Dendritic cell treated with granulocyte-macrophage colony-stimulating factor and Interleukin-4, amounts not matched to agents 40 ng/mL and 50 ng/mL, for 4 days (primary cell): ENCODE measurements at regions not wholly inside any gene's neighbourhood (a gene's known extent, or its start where the extent isn't known, plus 50 kb on each side); places are given as distances from the start of the nearest gene placed in this dataset.

ENCODE experiments used
- H3K27ac Mint-ChIP-seq: one replicate; pipeline ENCODE4 v1.8.0; 2022; ENCODE audit warnings: mild to moderate bottlenecking, mixed read lengths
- H3K27me3 Mint-ChIP-seq: one replicate; pipeline ENCODE4 v1.8.0; 2022; ENCODE audit warnings: mild to moderate bottlenecking, mixed read lengths
- H3K36me3 Mint-ChIP-seq: one replicate; pipeline ENCODE4 v1.8.0; 2022; ENCODE audit warnings: low read depth, mixed read lengths
- H3K4me1 Mint-ChIP-seq: one replicate; pipeline ENCODE4 v1.8.0; 2022; ENCODE audit warnings: low read depth, mixed read lengths
- H3K4me3 Mint-ChIP-seq: one replicate; pipeline ENCODE4 v1.8.0; 2022; ENCODE audit warnings: mild to moderate bottlenecking, moderate library complexity, mixed read lengths
- H3K9me3 Mint-ChIP-seq: one replicate; pipeline ENCODE4 v1.8.0; 2022; ENCODE audit warnings: mixed read lengths
- intact Hi-C: fragments of 100-400 bp; cut with micrococcal nuclease; formaldehyde crosslinking; loops from one replicate; pipeline ENCODE4 v1.15.0; 2022

GRCh38 chr10:43897765-43898419 is 249.2 kb upstream of the ZNF32 start:
- H3K4me1 Mint-ChIP-seq, result no peaks in the 10 kb centered on the region

DNA sequence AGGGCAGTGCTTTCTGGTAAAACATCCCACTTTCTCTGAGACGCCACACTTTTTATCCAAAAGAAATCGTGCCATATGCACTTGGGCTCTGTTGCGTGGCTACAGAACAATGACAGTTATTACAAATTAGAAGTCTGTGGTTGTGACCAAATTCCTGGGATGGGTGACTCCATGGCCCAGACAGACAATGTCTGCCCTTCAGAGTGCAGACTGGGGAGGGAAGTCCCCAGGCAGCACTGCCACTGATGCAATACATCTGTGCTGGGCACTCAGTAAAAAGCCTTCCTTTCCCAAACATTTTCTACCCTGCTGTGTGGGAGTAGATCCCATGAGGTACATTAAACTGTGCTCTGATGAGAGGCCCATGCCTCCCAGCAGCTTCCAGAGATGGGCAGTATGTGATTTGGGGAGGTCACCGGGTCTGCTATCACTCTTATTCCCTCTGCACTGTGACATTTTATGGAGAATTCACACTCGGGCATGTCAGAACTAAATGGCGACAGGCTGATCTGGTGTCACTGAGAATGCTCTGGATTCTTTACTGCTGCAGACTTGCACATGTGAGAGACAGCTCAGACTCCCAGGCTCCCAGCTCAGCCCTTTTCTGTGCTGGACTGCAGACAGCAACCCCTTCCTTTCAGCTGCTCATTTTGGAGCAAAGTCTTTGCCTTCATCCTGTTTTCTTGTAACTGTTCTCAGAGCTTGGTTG is 243.5 kb upstream of the ZNF32 start:
- H3K27me3 Mint-ChIP-seq, result peaks cover 5% of the 10 kb centered on the region
- no peaks in the 10 kb centered on the region for H3K9me3 Mint-ChIP-seq
- intact Hi-C loops, result no loop called here
- no peaks in the 10 kb centered on the region for H3K4me1 Mint-ChIP-seq
- H3K4me3 Mint-ChIP-seq, result no peak overlapping the region
- no peaks in the 10 kb centered on the region for H3K36me3 Mint-ChIP-seq
- H3K27ac Mint-ChIP-seq, result no peak overlapping the region

More at GRCh38 chr10:43897765-43898419, 249.2 kb upstream of the ZNF32 start:
- H3K36me3 Mint-ChIP-seq, result no peaks in the 10 kb centered on the region
- intact Hi-C loops, result no loop called here
- H3K27me3 Mint-ChIP-seq, result peaks cover 5% of the 10 kb centered on the region
- no peaks in the 10 kb centered on the region for H3K9me3 Mint-ChIP-seq
- H3K4me3 Mint-ChIP-seq, result no peak overlapping the region
- H3K27ac Mint-ChIP-seq, result no peak overlapping the region

GRCh38 chr10:43891241-43891640 is 242.6 kb upstream of the ZNF32 start:
- no peak overlapping the region for H3K27ac Mint-ChIP-seq
- H3K9me3 Mint-ChIP-seq, result no peaks in the 10 kb centered on the region
- peaks cover 5% of the 10 kb centered on the region for H3K27me3 Mint-ChIP-seq
- no peaks in the 10 kb centered on the region for H3K4me1 Mint-ChIP-seq
- H3K36me3 Mint-ChIP-seq, result no peaks in the 10 kb centered on the region
- intact Hi-C loops, result no loop called here
- no peak overlapping the region for H3K4me3 Mint-ChIP-seq

- Mint-ChIP-seq H3K4me3 (no peak overlapping the region), H3K27me3 (peaks cover 6% of the 10 kb centered on the region), H3K36me3 (no peaks in the 10 kb centered on the region), H3K27ac (no peak overlapping the region), H3K9me3 (no peaks in the 10 kb centered on the region), H3K4me1 (no peaks in the 10 kb centered on the region)
- intact Hi-C loops, result no loop called here
Measured at GRCh38 chr10:43890124-43890523, 241.4 kb upstream of the ZNF32 start.

DNA sequence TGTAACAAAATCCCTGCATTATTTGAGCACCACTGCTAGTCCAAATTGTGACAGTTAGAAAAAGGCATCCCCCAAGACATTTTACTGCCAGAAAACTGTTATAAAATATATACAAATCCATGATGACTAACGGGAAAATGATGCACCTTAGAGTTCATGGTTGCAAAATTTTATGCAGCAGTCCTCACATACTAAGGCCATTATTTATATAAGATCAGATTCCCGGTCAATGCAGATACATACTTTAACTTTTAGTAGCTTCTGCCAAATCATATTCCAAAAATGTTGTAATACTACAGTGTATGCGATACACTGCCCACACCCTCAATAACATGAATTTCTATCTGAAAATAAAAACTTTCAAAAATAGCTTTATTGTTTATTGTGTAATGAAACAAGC is 239.9 kb upstream of the ZNF32 start:
- H3K4me1 Mint-ChIP-seq, result no peaks in the 10 kb centered on the region
- no peak overlapping the region for H3K27ac Mint-ChIP-seq
- peaks cover 5% of the 10 kb centered on the region for H3K27me3 Mint-ChIP-seq
- no peaks in the 10 kb centered on the region for H3K36me3 Mint-ChIP-seq
- intact Hi-C loops, result no loop called here
- no peaks in the 10 kb centered on the region for H3K9me3 Mint-ChIP-seq
- H3K4me3 Mint-ChIP-seq, result no peak overlapping the region

DNA sequence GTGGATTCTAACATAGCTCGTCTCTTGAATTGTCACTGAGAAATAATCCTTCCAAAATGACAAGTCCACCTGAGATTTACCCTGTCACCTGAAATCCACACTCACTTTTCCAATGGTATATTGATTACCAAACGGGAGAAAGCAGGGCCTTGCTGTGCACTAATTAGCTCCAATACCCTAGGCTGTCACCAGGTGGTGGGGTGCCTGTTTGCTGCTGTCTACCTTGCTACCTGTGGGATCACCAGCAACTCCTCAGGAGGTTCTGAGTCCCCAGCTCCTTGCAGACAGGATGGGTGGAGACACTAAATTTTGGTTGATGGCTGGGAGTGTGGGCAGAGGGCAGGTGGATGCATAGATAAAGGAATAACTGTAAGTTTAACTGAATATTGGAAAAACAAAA is 237.2 kb upstream of the ZNF32 start:
- intact Hi-C loops, result no loop called here

GRCh38 chr10:43885252-43885651 is 236.6 kb upstream of the ZNF32 start:
- intact Hi-C loops, result no loop called here
- Mint-ChIP-seq H3K9me3 (no peaks in the 10 kb centered on the region), H3K27ac (no peak overlapping the region), H3K4me1 (no peaks in the 10 kb centered on the region), H3K36me3 (no peaks in the 10 kb centered on the region), H3K4me3 (no peak overlapping the region), H3K27me3 (peaks cover 5% of the 10 kb centered on the region)

More for the DNA sequence above, 237.2 kb upstream of the ZNF32 start:
- H3K27ac Mint-ChIP-seq, result no peak overlapping the region
- no peaks in the 10 kb centered on the region for H3K9me3 Mint-ChIP-seq
- peaks cover 5% of the 10 kb centered on the region for H3K27me3 Mint-ChIP-seq
- no peak overlapping the region for H3K4me3 Mint-ChIP-seq
- H3K4me1 Mint-ChIP-seq, result no peaks in the 10 kb centered on the region
- H3K36me3 Mint-ChIP-seq, result no peaks in the 10 kb centered on the region

DNA sequence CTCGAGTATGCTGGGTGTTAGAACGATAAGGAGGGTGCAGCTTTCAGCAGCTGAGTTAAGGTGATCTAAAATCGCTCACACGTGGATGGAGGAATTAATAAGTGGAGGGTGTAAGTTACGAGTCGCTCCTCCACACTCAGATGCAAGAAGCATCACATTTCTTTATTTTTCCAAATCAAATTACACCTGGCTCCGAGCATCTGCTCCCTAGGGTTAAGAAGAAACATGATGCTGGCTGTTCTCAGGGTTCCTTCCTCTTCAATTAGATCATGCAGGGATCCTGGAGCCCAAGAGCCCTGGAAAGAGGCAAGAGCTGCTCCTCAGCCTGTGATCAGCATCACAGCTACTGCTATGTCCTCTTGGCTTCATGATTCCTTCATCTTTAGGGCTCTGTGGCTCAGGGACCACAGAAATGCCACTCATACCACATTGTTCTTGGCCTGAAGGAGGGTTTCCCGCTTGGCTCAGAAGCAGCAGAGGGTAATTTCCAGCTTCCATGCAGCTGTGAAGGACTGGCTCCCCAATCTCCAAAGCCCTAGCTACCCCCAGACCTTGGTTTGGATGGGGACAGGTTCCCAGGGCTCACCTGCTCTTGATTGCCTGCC is 235.9 kb upstream of the ZNF32 start:
- no peaks in the 10 kb centered on the region for H3K36me3 Mint-ChIP-seq
- H3K27ac Mint-ChIP-seq, result no peak overlapping the region
- no peaks in the 10 kb centered on the region for H3K4me1 Mint-ChIP-seq
- no peak overlapping the region for H3K4me3 Mint-ChIP-seq
- no peaks in the 10 kb centered on the region for H3K9me3 Mint-ChIP-seq
- peaks cover 6% of the 10 kb centered on the region for H3K27me3 Mint-ChIP-seq
- intact Hi-C loops, result no loop called here

DNA sequence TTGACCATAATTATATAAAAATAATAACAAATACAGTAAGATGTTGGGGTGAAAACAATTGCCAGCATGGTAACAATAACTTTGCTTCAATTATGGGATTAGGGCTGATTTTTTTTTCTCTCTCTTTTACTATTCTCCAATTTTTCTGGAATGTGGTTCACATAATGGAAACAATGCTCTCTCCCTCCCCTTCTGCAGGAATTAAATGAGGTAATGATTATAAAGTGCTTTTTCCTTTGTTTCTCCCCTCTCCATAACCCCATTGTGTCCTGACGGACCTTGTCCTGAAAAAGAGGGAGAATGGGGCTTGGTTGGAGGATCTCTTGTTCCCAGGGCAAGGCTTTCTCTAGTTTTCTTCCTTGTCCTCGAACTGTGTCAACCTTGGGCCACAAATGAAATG is 234.0 kb upstream of the ZNF32 start:
- Mint-ChIP-seq H3K4me3 (no peak overlapping the region), H3K4me1 (no peaks in the 10 kb centered on the region), H3K27ac (no peak overlapping the region), H3K27me3 (peaks cover 17% of the 10 kb centered on the region), H3K36me3 (no peaks in the 10 kb centered on the region), H3K9me3 (no peaks in the 10 kb centered on the region)
- intact Hi-C loops, result no loop called here

GRCh38 chr10:43881657-43882056 is 233.0 kb upstream of the ZNF32 start:
- no peak overlapping the region for H3K4me3 Mint-ChIP-seq
- H3K27ac Mint-ChIP-seq, result no peak overlapping the region
- no peaks in the 10 kb centered on the region for H3K36me3 Mint-ChIP-seq
- no peaks in the 10 kb centered on the region for H3K4me1 Mint-ChIP-seq
- H3K9me3 Mint-ChIP-seq, result no peaks in the 10 kb centered on the region
- intact Hi-C loops, result no loop called here
- peaks cover 18% of the 10 kb centered on the region for H3K27me3 Mint-ChIP-seq

- H3K4me3 Mint-ChIP-seq, result no peak overlapping the region
- H3K36me3 Mint-ChIP-seq, result no peaks in the 10 kb centered on the region
- peaks cover 17% of the 10 kb centered on the region for H3K27me3 Mint-ChIP-seq
Measured at GRCh38 chr10:43880160-43880559, 231.5 kb upstream of the ZNF32 start.

GRCh38 chr10:43879742-43880141 is 231.1 kb upstream of the ZNF32 start:
- Mint-ChIP-seq H3K27me3 (peaks cover 17% of the 10 kb centered on the region), H3K36me3 (no peaks in the 10 kb centered on the region), H3K27ac (no peak overlapping the region), H3K4me1 (no peaks in the 10 kb centered on the region), H3K4me3 (no peak overlapping the region), H3K9me3 (no peaks in the 10 kb centered on the region)
- intact Hi-C loops, result no loop called here

More at GRCh38 chr10:43880160-43880559, 231.5 kb upstream of the ZNF32 start:
- intact Hi-C loops, result no loop called here
- Mint-ChIP-seq H3K9me3 (no peaks in the 10 kb centered on the region), H3K4me1 (no peaks in the 10 kb centered on the region), H3K27ac (no peak overlapping the region)

DNA sequence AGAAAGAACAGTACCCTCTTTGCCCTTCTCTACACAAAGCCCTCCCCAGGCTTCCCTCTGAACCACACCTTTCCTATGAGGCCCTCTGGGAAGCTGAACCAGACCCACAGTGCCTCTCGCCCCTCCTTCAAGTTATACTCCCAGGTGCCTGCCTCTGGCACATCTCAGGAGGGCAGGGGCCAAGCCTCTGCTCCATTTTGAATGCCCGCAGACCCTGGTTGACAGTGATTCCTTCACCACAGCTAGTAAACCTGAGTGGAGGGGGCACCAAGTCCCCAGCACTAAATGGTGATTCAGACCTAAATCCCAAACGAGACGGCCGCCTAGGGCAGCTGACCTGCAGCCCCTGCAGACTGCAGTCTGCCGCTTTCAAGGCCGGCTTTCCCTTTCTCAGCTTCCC is 230.5 kb upstream of the ZNF32 start:
- H3K4me3 Mint-ChIP-seq, result no peak overlapping the region
- intact Hi-C loops, result no loop called here
- H3K27ac Mint-ChIP-seq, result no peak overlapping the region
- no peaks in the 10 kb centered on the region for H3K36me3 Mint-ChIP-seq
- no peaks in the 10 kb centered on the region for H3K4me1 Mint-ChIP-seq
- H3K9me3 Mint-ChIP-seq, result no peaks in the 10 kb centered on the region
- H3K27me3 Mint-ChIP-seq, result peaks cover 17% of the 10 kb centered on the region

DNA sequence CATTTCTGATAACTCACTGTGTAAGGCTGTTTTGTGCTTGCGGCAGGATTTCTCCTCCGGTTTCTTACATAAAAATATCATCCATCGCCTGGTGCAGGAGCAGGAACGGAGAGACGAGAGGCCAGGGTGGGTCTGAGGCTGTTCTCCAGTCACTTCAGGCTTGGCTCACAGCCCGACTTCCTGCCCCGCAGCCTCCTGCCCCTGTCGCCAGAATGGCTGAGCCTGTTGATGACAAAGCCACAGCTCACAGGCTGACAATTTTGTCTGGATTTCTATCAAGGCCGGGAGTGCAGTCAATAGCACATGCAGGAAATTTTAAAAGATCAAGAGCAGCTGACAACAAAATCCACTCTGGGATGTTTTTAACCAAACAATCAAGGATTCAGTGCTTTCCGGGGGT is 229.7 kb upstream of the ZNF32 start:
- H3K27ac Mint-ChIP-seq, result no peak overlapping the region
- H3K36me3 Mint-ChIP-seq, result no peaks in the 10 kb centered on the region
- H3K9me3 Mint-ChIP-seq, result no peaks in the 10 kb centered on the region
- intact Hi-C loops, result no loop called here
- H3K27me3 Mint-ChIP-seq, result peaks cover 18% of the 10 kb centered on the region
- H3K4me3 Mint-ChIP-seq, result no peak overlapping the region
- no peaks in the 10 kb centered on the region for H3K4me1 Mint-ChIP-seq
